Esophagus squamous epithelium (tissue), 5 donors: ENCODE measurements at regions not wholly inside any gene's neighbourhood (a gene's known extent, or its start where the extent isn't known, plus 50 kb on each side); places are given as distances from the start of the nearest gene placed in this dataset.

Experiments used
- DNase-seq: peaks from one replicate; lab custom pipeline; 2025; lab: John Stamatoyannopoulos, UW
- H3K27ac ChIP-seq, 4 donors: fragments of 200-600 bp; sonication (generic); one replicate each; pipeline ENCODE4 v1.5.1; 2016 to 2019; ENCODE audit warnings: mild to moderate bottlenecking in 1 of 4
- H3K27me3 ChIP-seq, 4 donors: fragments of 200-600 bp; sonication (generic); 1 replicate in 3 of 4; 2 replicates in 1 of 4; pipeline versions ENCODE4 v1.5.1 to v1.6.0; 2017 to 2021; ENCODE audit warnings: antibody characterized with exemption in 1 of 4
- H3K36me3 ChIP-seq, 3 donors: fragments of 200-600 bp; sonication (generic); one replicate each; pipeline ENCODE4 v1.5.1; 2016 to 2019
- H3K4me1 ChIP-seq, 3 donors: fragments of 200-600 bp; sonication (generic); one replicate each; pipeline ENCODE4 v1.5.1; 2017 to 2019
- H3K4me3 ChIP-seq, 4 donors: fragments of 200-600 bp; sonication (generic); 1 replicate in 3 of 4; 2 replicates in 1 of 4; pipeline ENCODE4 v1.5.1; 2016 to 2019; ENCODE audit warnings: mild to moderate bottlenecking in 2 of 4, moderate library complexity in 1 of 4
- H3K9me3 ChIP-seq, 3 donors: fragments of 200-600 bp; sonication (generic); one replicate each; pipeline ENCODE4 v1.5.1; 2016 to 2019
- CTCF ChIP-seq, 6 experiments: fragments of 450-650 bp in 4 of 6; fragments of 200-600 bp in 2 of 6; sonication (generic) in 2 of 6; IDR thresholded peaks; one replicate each; pipeline ENCODE4 v1.5.1; 2016 to 2019; ENCODE audit warnings: antibody characterized with exemption in 6 of 6, mild to moderate bottlenecking in 4 of 6, moderate library complexity in 4 of 6
- POLR2A ChIP-seq, 4 donors: fragments of 450-650 bp; IDR thresholded peaks; one replicate each; pipeline ENCODE4 v1.6.1; 2017; ENCODE audit warnings: antibody characterized with exemption in 4 of 4, mild to moderate bottlenecking in 4 of 4, moderate library complexity in 3 of 4
- WGBS, 2 donors: methylation state at CpG; one replicate each; pipeline ENCODE4 v1.1.5; 2018; 5-methylcytosine and 5-hydroxymethylcytosine counted together
- intact Hi-C: fragments of 100-400 bp; cut with DNase I; formaldehyde crosslinking; loops from one replicate; pipeline ENCODE4 v1.15.0; 2022
- donor health status: DM: yes; HTN: yes; CAD: no.

DNA sequence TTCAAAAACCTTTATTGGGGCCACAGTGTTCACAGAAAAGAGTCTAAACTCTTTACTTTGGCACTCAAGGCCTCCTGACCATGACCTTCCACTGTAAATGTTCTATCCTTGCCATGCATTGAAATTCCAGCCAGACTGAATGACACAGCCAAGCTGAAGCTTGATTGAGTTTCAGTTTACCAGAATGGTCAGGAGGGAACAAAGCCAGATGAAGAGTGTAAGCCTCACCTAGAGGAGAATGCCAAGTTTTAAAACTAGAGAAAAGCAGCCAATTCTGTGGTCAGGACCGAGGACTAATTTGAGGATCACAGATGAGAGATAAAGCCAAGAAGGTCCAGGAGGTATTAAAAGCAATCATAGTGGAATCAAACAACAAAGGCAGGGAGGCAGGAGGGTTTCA lies 215.3 kb downstream of the KCNA4 start:
- intact Hi-C loops: no loop called here
- H3K9me3 ChIP-seq: no peaks in the 10 kb centered on the region
- 52 to 56% methylated on average over 1 of the region's 1 CpG for WGBS, 2 donors
- DNase-seq: no peak
- no peak overlapping the region for H3K27ac ChIP-seq
- TF ChIP-seq POLR2A (IDR thresholded peaks at IDR 0.05) (no peak), CTCF (IDR thresholded peaks at IDR 0.05) (no peak)
- H3K4me1 ChIP-seq: no peaks in the 10 kb centered on the region
- H3K36me3 ChIP-seq: no peaks in the 10 kb centered on the region
- no peaks in the 10 kb centered on the region for H3K27me3 ChIP-seq
- no peak overlapping the region for H3K4me3 ChIP-seq

DNA sequence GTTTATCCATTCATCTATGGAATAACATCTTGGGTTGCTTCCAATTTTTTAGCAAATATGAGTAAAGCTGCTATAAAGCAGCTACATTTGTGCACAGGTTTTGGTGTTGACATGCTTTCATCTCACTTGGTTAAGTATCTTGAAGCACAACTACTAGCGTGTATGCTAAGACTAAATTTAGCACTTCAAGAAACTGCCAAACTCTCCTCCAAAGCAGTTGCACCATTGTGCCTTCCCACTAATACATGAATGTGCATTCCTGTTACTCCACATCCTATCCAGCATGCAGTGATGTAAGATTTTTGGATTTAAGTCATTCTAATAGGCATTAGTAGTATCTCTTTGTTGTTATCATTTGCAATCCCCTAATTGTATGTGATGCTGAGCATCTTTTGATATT lies 230.7 kb downstream of the KCNA4 start:
- Histone ChIP-seq H3K36me3 (no peaks in the 10 kb centered on the region), H3K4me1 (no peaks in the 10 kb centered on the region), H3K27me3 (no peaks in the 10 kb centered on the region), H3K9me3 (no peaks in the 10 kb centered on the region), H3K27ac (no peak overlapping the region), H3K4me3 (no peak overlapping the region)
- intact Hi-C loops: no loop called here
- no peak for DNase-seq
- no peak for TF ChIP-seq CTCF (IDR thresholded peaks at IDR 0.05)
- TF ChIP-seq POLR2A (IDR thresholded peaks at IDR 0.05): no peak
- WGBS, 2 donors: 79% methylated on average over 1 of the region's 1 CpG

GRCh38 chr11:29783506-29783905 lies 233.3 kb downstream of the KCNA4 start:
- DNase-seq: no peak
- 35 to 55% methylated on average over 1 of the region's 1 CpG for WGBS, 2 donors
- no peaks in the 10 kb centered on the region for H3K27me3 ChIP-seq
- no peaks in the 10 kb centered on the region for H3K4me1 ChIP-seq
- TF ChIP-seq CTCF (IDR thresholded peaks at IDR 0.05): no peak
- TF ChIP-seq POLR2A (IDR thresholded peaks at IDR 0.05): no peak
- no peaks in the 10 kb centered on the region for H3K36me3 ChIP-seq
- intact Hi-C loops: no loop called here
- H3K27ac ChIP-seq: no peak overlapping the region
- no peaks in the 10 kb centered on the region for H3K9me3 ChIP-seq
- no peak overlapping the region for H3K4me3 ChIP-seq

DNA sequence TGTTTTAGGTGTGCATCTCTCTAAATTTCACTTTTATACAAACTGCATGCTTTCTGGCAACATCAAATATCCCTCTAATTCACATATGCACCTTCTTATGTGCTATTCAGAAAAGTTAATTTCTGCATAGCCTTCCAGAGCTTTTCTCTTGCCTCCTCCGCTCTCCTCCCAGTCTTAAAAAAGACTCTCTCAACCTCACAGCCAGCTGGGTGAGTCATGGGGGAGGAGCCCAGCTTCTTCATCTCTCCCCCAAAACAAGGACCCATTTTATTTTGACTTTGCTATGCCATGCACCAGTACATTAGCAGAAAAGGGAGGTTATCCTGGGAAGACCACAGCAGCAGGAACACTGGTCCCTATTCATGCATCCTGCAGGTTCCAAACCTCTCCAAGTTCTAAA lies 234.4 kb downstream of the KCNA4 start:
- H3K9me3 ChIP-seq: no peaks in the 10 kb centered on the region
- H3K27me3 ChIP-seq: no peaks in the 10 kb centered on the region
- no peak overlapping the region for H3K4me3 ChIP-seq
- H3K36me3 ChIP-seq: no peaks in the 10 kb centered on the region
- no peaks in the 10 kb centered on the region for H3K4me1 ChIP-seq
- intact Hi-C loops: no loop called here
- 81 to 87% methylated on average over 1 of the region's 1 CpG for WGBS, 2 donors
- no peak for DNase-seq
- TF ChIP-seq POLR2A (IDR thresholded peaks at IDR 0.05): no peak
- no peak for TF ChIP-seq CTCF (IDR thresholded peaks at IDR 0.05)
- H3K27ac ChIP-seq: no peak overlapping the region

DNA sequence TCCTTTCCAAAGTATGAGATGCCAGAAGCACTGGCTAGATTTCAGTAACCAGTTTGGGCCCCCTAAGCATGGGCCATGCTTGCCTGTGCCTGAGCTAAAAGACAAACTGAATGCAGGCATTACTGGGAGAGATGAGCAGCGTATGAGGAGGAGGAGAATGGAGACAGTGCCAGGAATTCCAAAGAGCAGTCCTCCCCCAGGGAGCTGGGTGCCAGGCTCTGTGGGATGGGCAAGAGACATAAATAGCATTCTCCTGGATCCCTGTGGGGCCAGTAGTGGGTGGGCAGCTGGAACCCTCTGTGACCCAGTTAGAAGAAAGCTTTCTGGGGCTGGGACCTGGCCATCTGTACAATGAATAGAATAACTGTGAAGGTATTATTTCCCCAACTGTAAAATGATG lies 235.6 kb downstream of the KCNA4 start:
- no peak for TF ChIP-seq CTCF (IDR thresholded peaks at IDR 0.05)
- TF ChIP-seq POLR2A (IDR thresholded peaks at IDR 0.05): no peak
- DNase-seq: no peak
- intact Hi-C loops: no loop called here
- Histone ChIP-seq H3K27ac (no peak overlapping the region), H3K9me3 (no peaks in the 10 kb centered on the region), H3K36me3 (no peaks in the 10 kb centered on the region), H3K27me3 (no peaks in the 10 kb centered on the region), H3K4me3 (no peak overlapping the region), H3K4me1 (no peaks in the 10 kb centered on the region)
- WGBS, 2 donors: 43% methylated on average over 1 of the region's 1 CpG; no CpG with 5 or more reads in 1 of the 2 donors
